Endodermal cell (in vitro differentiated cells): ENCODE measurements at regions not wholly inside any gene's neighbourhood (a gene's known extent, or its start where the extent isn't known, plus 50 kb on each side); places are given as distances from the start of the nearest gene placed in this dataset.
"Not testable (repeated sequence)": the region's sequence is repeated elsewhere in the genome, so short reads cannot be mapped to it uniquely, and the experiment has no call there.

ENCODE experiments used
- DNase-seq: peaks from one replicate; pipeline ENCODE4 v3.0.0-alpha.2; 2017
- H3K27ac ChIP-seq: 2 replicates; pipeline ENCODE4 v1.5.1; 2013; ENCODE audit warnings: mild to moderate bottlenecking, low read depth, low read length, moderate library complexity
- H3K27me3 ChIP-seq: 2 replicates; pipeline ENCODE4 v1.6.1; 2013; ENCODE audit warnings: mild to moderate bottlenecking, low read length, moderate library complexity; ENCODE audit not compliant: insufficient read depth, control insufficient read depth, poor library complexity, severe bottlenecking
- H3K36me3 ChIP-seq: 2 replicates; pipeline ENCODE4 v1.7.0; 2013; ENCODE audit warnings: mild to moderate bottlenecking, low read length, moderate library complexity; ENCODE audit not compliant: control insufficient read depth, insufficient read depth
- H3K4me1 ChIP-seq: one replicate; pipeline ENCODE4 v1.7.0; 2013; ENCODE audit warnings: low read length; ENCODE audit not compliant: control insufficient read depth, insufficient read depth
- H3K4me3 ChIP-seq: 2 replicates; pipeline ENCODE4 v1.5.1; 2013; ENCODE audit warnings: mild to moderate bottlenecking, low read length, moderate library complexity
- H3K9ac ChIP-seq: 2 replicates; pipeline ENCODE4 v1.6.1; 2013; ENCODE audit warnings: mild to moderate bottlenecking, low read length, moderate library complexity; ENCODE audit not compliant: poor library complexity, severe bottlenecking; ENCODE audit errors: extremely low read depth
- H3K9me3 ChIP-seq: 2 replicates; pipeline ENCODE4 v1.6.1; 2013; ENCODE audit warnings: mild to moderate bottlenecking, low read length, moderate library complexity; ENCODE audit not compliant: control insufficient read depth
- H3K27ac Mint-ChIP-seq: 2 replicates; pipeline ENCODE4 v1.8.0; 2020; ENCODE audit warnings: mixed read lengths
- H3K27me3 Mint-ChIP-seq: 2 replicates; pipeline ENCODE4 v1.8.0; 2021; ENCODE audit warnings: mild to moderate bottlenecking, mixed read lengths; ENCODE audit not compliant: insufficient read depth
- H3K36me3 Mint-ChIP-seq: 2 replicates; pipeline ENCODE4 v1.8.0; 2020; ENCODE audit warnings: low read depth, mixed read lengths
- H3K4me1 Mint-ChIP-seq: 2 replicates; pipeline ENCODE4 v1.8.0; 2020; ENCODE audit warnings: mixed read lengths
- H3K4me3 Mint-ChIP-seq: 2 replicates; pipeline ENCODE4 v1.8.0; 2020; ENCODE audit warnings: mild to moderate bottlenecking, moderate library complexity, mixed read lengths
- H3K9me3 Mint-ChIP-seq: 2 replicates; pipeline ENCODE4 v1.8.0; 2020; ENCODE audit warnings: mild to moderate bottlenecking, mixed read lengths
- WGBS, 2 experiments: methylation state at CpG; one replicate each; pipeline versions ENCODE4 v1.1.5 to v1.1.7; 2013; ENCODE audit warnings: missing lambda C conversion rate in 2 of 2, mixed read lengths in 1 of 2; ENCODE audit not compliant: insufficient coverage in 1 of 2, insufficient read length in 1 of 2; 5-methylcytosine and 5-hydroxymethylcytosine counted together
- TF ChIP-seq, protein P1 (sequence below): fragments of 200-600 bp; sonication (generic); conservative IDR thresholded peaks from 2 replicates; pipeline ENCODE4 v1.5.0; 2021; ENCODE audit warnings: antibody characterized with exemption, mild to moderate bottlenecking

DNA sequence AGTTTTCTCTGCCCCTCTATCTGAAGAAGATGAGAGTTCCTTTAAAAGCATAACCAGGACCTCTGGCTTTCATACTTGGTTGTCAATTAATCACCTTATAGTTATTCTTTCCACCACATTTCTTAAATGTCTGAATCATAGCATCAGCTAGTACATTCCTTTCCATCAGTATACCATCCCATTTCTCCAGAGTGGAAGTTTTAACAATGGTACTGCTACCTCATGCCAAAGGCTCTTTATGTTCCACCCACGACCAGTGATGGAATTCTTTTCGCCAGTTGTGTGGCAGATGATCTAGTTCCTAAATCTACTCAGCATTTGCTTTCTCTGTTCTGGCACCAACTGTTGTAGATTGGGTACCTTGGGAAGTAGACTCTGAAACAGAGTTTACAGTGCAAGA, 379.8 kb downstream of the ZNF674 start:
- H3K4me3 ChIP-seq: no peak overlapping the region
- peaks cover 37% of the 10 kb centered on the region for H3K9me3 Mint-ChIP-seq
- H3K4me1 Mint-ChIP-seq: no peaks in the 10 kb centered on the region
- no peak for DNase-seq
- no peaks in the 10 kb centered on the region for H3K27me3 Mint-ChIP-seq
- WGBS, 2 experiments: 74% methylated on average over 2 of the region's 2 CpGs; no CpG with 5 or more reads in 1 of the 2 experiments
- H3K9me3 ChIP-seq: no peaks in the 10 kb centered on the region
- no peaks in the 10 kb centered on the region for H3K27me3 ChIP-seq
- H3K9ac ChIP-seq: no peak overlapping the region
- no peak overlapping the region for H3K4me3 Mint-ChIP-seq
- no peaks in the 10 kb centered on the region for H3K36me3 ChIP-seq
- no peak overlapping the region for H3K27ac Mint-ChIP-seq
- TF ChIP-seq, protein P1, sequence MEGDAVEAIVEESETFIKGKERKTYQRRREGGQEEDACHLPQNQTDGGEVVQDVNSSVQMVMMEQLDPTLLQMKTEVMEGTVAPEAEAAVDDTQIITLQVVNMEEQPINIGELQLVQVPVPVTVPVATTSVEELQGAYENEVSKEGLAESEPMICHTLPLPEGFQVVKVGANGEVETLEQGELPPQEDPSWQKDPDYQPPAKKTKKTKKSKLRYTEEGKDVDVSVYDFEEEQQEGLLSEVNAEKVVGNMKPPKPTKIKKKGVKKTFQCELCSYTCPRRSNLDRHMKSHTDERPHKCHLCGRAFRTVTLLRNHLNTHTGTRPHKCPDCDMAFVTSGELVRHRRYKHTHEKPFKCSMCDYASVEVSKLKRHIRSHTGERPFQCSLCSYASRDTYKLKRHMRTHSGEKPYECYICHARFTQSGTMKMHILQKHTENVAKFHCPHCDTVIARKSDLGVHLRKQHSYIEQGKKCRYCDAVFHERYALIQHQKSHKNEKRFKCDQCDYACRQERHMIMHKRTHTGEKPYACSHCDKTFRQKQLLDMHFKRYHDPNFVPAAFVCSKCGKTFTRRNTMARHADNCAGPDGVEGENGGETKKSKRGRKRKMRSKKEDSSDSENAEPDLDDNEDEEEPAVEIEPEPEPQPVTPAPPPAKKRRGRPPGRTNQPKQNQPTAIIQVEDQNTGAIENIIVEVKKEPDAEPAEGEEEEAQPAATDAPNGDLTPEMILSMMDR: no peak
- H3K27ac ChIP-seq: no peak overlapping the region
- no peaks in the 10 kb centered on the region for H3K4me1 ChIP-seq
- no peaks in the 10 kb centered on the region for H3K36me3 Mint-ChIP-seq

DNA sequence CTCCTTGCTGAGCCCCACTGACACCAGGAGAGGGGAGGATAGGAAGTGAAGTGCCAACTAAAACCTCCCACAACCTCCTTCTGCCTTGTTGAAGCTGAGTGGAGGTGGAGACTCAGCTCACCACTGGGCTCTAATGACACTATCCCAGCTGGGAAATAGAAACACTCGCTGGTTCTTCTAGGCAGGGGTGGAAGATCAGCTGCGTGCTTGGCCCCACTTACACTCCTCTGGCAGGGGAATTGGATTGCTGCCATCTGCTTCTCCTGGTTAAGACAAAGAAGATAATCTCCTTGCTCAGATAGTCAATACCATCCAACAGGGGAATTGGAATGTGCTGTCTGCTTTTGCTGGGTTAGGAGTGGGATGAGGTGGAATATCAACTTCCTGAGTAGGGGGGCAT, 392.5 kb downstream of the ZNF674 start:
- no peak overlapping the region for H3K27ac ChIP-seq
- no peaks in the 10 kb centered on the region for H3K27me3 ChIP-seq
- Mint-ChIP-seq H3K36me3 (no peaks in the 10 kb centered on the region), H3K4me1 (no peaks in the 10 kb centered on the region), H3K27ac (no peak overlapping the region), H3K4me3 (no peak overlapping the region), H3K9me3 (peaks cover 52% of the 10 kb centered on the region), H3K27me3 (no peaks in the 10 kb centered on the region)
- H3K4me1 ChIP-seq: no peaks in the 10 kb centered on the region
- DNase-seq: no peak
- TF ChIP-seq, protein P1: no peak
- H3K36me3 ChIP-seq: no peaks in the 10 kb centered on the region
- H3K9ac ChIP-seq: no peak overlapping the region
- no peak overlapping the region for H3K4me3 ChIP-seq
- H3K9me3 ChIP-seq: no peaks in the 10 kb centered on the region
- WGBS, 2 experiments: 91% methylated on average over 2 of the region's 2 CpGs; no CpG with 5 or more reads in 1 of the 2 experiments

DNA sequence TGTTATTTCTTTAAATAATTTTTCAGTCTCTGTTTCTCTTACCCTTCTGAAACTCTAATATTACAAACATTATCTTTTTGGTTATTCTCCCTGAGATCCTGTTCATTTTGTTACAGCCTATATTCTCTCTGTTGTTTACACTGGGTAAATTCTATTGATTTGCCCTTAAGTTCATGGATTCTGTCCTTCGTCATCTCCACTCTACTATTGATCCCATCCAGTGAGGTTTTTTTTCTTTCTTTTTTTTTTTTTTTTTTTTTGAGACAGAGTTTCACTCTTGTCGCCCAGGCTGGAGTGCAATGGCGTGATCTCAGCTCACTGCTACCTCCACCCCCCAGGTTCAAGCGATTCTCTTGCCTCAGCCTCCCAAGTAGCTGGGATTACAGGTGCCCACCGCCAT, 393.9 kb downstream of the ZNF674 start:
- DNase-seq, H3K4me1 ChIP-seq, H3K4me3 Mint-ChIP-seq, H3K27me3 ChIP-seq, H3K36me3 ChIP-seq, H3K4me1 Mint-ChIP-seq, H3K9me3 ChIP-seq, H3K27ac ChIP-seq, H3K4me3 ChIP-seq, H3K27ac Mint-ChIP-seq, H3K9ac ChIP-seq, H3K27me3 Mint-ChIP-seq, H3K36me3 Mint-ChIP-seq: not testable (repeated sequence)
- H3K9me3 Mint-ChIP-seq: peaks cover 50% of the 10 kb centered on the region
- WGBS, 2 experiments: 79% methylated on average over 4 of the region's 5 CpGs; no CpG with 5 or more reads in 1 of the 2 experiments

DNA sequence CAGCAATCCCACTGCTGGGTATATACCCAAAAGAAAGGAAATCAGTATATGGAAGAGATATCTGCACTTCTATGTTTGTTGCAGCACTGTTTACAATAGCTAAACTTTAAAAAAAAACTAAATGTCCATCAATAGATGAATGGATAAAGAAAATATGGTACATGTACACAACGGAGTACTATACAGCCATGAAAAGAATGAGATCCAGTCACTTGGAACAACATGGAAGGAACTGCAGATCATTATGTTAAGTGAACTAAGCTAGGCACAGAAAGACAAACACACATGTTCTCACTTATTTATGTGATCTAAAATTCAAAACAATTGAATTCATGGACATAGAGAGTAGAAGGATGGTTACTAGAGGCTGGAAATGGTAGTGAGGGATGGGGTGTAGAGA, 400.7 kb downstream of the ZNF674 start:
- Mint-ChIP-seq H3K27me3 (no peaks in the 10 kb centered on the region), H3K36me3 (no peaks in the 10 kb centered on the region), H3K27ac (no peak overlapping the region), H3K4me1 (no peaks in the 10 kb centered on the region), H3K9me3 (peaks cover 57% of the 10 kb centered on the region), H3K4me3 (no peak overlapping the region)
- Histone ChIP-seq H3K27ac (no peak overlapping the region), H3K27me3 (no peaks in the 10 kb centered on the region), H3K9ac (no peak overlapping the region), H3K4me1 (no peaks in the 10 kb centered on the region), H3K36me3 (no peaks in the 10 kb centered on the region), H3K9me3 (no peaks in the 10 kb centered on the region), H3K4me3 (no peak overlapping the region)
- 92% methylated on average over 1 of the region's 1 CpG; no CpG with 5 or more reads in 1 of the 2 experiments for WGBS, 2 experiments
- TF ChIP-seq, protein P1: no peak
- no peak for DNase-seq
